Lower leg skin (tissue), 4 donors: ENCODE measurements at regions not wholly inside any gene's neighbourhood (a gene's known extent, or its start where the extent isn't known, plus 50 kb on each side); places are given as distances from the start of the nearest gene placed in this dataset.

Experiments
- DNase-seq, 2 donors: peaks; one replicate each; pipeline ENCODE4 v3.0.0-alpha.2; 2019; ENCODE audit warnings: low spot score in 2 of 2
- H3K4me3 ChIP-seq: fragments of 200-600 bp; sonication (generic); 2 replicates; pipeline ENCODE4 v1.5.1; 2017; ENCODE audit warnings: mild to moderate bottlenecking, low read depth; ENCODE audit not compliant: poor library complexity, severe bottlenecking
- CTCF ChIP-seq, 3 donors: fragments of 450-650 bp; IDR thresholded peaks; one replicate each; pipeline ENCODE4 v1.5.1; 2016; ENCODE audit warnings: antibody characterized with exemption in 3 of 3, mild to moderate bottlenecking in 3 of 3, moderate library complexity in 2 of 3
- POLR2A ChIP-seq, 2 donors: fragments of 450-650 bp; IDR thresholded peaks; one replicate each; pipeline ENCODE4 v1.6.1; 2016 to 2017; ENCODE audit warnings: antibody characterized with exemption in 2 of 2, mild to moderate bottlenecking in 1 of 2, moderate library complexity in 1 of 2
- WGBS, 2 donors: methylation state at CpG; one replicate each; pipeline ENCODE4 v1.1.5; 2018; 5-methylcytosine and 5-hydroxymethylcytosine counted together
- intact Hi-C: fragments of 100-400 bp; cut with DNase I; formaldehyde crosslinking; loops from one replicate; pipeline ENCODE4 v1.15.0; 2023; ENCODE audit warnings: low total_unique reads

- no peak overlapping the region for H3K4me3 ChIP-seq
- no peak for TF ChIP-seq CTCF (IDR thresholded peaks at IDR 0.05)
- no peak for TF ChIP-seq POLR2A (IDR thresholded peaks at IDR 0.05)
- DNase-seq = no peak
- intact Hi-C loops = no loop called here
- WGBS, 2 donors = 65 to 74% methylated on average over 3 of the region's 3 CpGs
These were observed 103.7 kb upstream of the SOX4 start for GRCh38 chr6:21489826-21490225.

GRCh38 chr6:21491955-21492354 is 101.6 kb upstream of the SOX4 start:
- no peak overlapping the region for H3K4me3 ChIP-seq
- intact Hi-C loops = no loop called here
- DNase-seq = no peak
- TF ChIP-seq POLR2A (IDR thresholded peaks at IDR 0.05) (no peak), CTCF (IDR thresholded peaks at IDR 0.05) (no peak)
- 96 to 98% methylated on average over 3 of the region's 3 CpGs for WGBS, 2 donors

GRCh38 chr6:21494505-21494904 is 99.0 kb upstream of the SOX4 start:
- intact Hi-C loops = no loop called here
- WGBS, 2 donors = 86 to 92% methylated on average over 8 of the region's 8 CpGs
- H3K4me3 ChIP-seq = no peak overlapping the region
- DNase-seq = no peak
- TF ChIP-seq POLR2A (IDR thresholded peaks at IDR 0.05) (no peak), CTCF (IDR thresholded peaks at IDR 0.05) (no peak)

DNA sequence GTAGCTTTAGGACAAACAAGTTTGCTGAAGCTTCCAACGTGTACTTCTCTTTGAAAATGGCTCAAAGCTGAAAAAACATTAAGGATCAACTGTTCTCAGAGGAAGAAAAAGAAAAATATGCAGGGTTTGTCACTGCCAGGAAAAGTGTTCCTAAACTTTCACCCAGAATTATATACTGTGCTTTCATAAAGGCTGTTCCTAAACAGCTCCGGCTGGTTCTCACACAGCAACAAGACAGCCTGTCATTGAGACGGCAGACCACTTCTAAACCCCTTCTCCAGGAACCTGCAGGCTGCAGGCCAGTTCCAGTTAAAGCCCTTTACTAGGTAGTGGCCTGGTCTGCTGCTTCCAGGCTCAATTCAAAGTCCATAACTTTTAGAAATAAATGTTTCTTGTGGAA is 97.4 kb upstream of the SOX4 start:
- DNase-seq = no peak
- H3K4me3 ChIP-seq = no peak overlapping the region
- TF ChIP-seq CTCF (IDR thresholded peaks at IDR 0.05) = no peak
- no peak for TF ChIP-seq POLR2A (IDR thresholded peaks at IDR 0.05)
- intact Hi-C loops = no loop called here
- 47 to 48% methylated on average over 3 of the region's 3 CpGs for WGBS, 2 donors

DNA sequence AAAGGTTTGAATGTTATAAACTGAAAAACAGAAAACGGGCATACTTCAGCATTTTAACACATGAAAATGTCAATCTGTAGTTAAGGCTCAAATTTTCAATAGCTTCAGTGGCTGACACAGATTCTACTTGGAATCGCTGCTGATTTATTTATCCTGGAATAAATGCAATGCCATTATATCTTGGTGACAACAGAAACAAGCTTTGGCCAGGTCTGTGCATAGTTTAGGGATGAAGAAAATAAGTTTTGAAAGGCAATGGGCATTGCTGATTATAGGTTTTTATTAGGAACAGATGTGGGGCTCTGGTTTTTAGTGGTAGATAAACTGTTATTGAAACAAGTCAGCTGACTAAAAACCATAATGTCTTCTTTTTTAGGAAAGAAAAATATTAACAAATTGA is 96.8 kb upstream of the SOX4 start:
- intact Hi-C loops = no loop called here
- 49 to 69% methylated on average over 2 of the region's 2 CpGs for WGBS, 2 donors
- no peak for TF ChIP-seq POLR2A (IDR thresholded peaks at IDR 0.05)
- TF ChIP-seq CTCF (IDR thresholded peaks at IDR 0.05) = no peak

DNA sequence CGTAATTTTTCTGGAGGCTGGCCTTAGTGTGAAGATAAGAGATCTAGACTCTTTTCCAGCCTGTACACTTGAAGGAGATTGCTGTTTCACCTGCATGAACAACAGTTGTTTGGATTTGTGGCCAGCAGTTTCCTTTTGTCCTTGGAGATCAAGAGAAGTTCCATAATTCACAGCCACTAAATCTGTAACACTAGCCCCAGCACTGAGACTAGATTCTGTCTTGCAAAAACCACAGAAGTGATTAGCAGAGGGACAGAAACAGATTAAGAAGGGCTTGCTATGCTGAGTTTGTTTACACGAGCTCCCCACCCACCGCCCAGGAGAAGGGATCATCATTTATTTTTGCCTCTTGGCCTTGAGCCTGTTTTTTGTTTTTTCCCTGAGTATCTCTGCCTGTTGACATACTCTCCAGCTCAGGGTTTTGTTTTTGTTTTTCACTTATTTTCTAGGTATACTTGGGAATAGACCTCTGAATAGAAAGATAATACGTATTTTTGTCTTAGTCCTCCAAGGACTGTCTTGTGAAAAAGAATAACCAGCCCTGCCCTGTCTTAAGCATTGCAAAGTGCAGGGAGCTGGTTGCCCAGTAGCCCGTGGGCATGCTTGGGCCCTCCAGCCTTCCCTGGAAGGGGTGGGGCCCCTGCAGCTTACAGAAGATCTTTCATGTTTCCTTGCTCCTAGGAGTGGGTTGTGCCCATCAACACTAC is 93.1 kb upstream of the SOX4 start:
- WGBS, 2 donors = 50% methylated on average over 5 of the region's 5 CpGs
- intact Hi-C loops = no loop called here
- no peak overlapping the region for H3K4me3 ChIP-seq
- TF ChIP-seq CTCF (IDR thresholded peaks at IDR 0.05) (no peak), POLR2A (IDR thresholded peaks at IDR 0.05) (no peak)
- DNase-seq = no peak

More for the DNA sequence above, 96.8 kb upstream of the SOX4 start:
- no peak for DNase-seq
- no peak overlapping the region for H3K4me3 ChIP-seq
